Uterus (tissue), 2 donors: ENCODE measurements at regions not wholly inside any gene's neighbourhood (a gene's known extent, or its start where the extent isn't known, plus 50 kb on each side); places are given as distances from the start of the nearest gene placed in this dataset.

Experiments used
- CTCF ChIP-seq, 4 experiments: fragments of 200-600 bp in 2 of 4; fragments of 450-650 bp in 2 of 4; sonication (generic) in 2 of 4; IDR thresholded peaks; one replicate each; pipeline ENCODE4 v1.5.1; 2016 to 2019; ENCODE audit warnings: antibody characterized with exemption in 4 of 4, mild to moderate bottlenecking in 2 of 4, moderate library complexity in 1 of 4
- POLR2A ChIP-seq, 2 donors: fragments of 450-650 bp; IDR thresholded peaks; one replicate each; pipeline ENCODE4 v1.6.1; 2016; ENCODE audit warnings: antibody characterized with exemption in 2 of 2, mild to moderate bottlenecking in 1 of 2, moderate library complexity in 1 of 2

DNA sequence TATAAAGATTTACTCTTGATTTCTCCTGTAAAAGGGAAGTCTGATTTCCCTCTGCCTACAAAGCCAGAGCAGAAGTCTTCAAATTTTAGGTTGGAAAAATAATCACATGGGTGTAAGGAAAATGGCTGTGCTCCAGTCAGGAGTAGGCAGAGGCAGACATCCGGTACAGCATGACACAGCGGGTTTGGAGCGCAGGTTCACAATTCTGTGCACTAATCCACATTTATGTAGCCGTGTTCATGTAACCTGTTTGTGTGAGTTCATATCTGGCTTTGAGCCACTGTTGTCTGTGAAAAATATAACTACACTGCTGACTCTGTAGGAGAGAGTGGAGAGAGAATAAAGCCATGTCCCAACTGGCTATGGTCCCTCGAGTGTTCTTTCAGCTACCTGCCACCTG, 248.0 kb downstream of the CASP12 start:
- TF ChIP-seq CTCF (IDR thresholded peaks at IDR 0.05) (no peak), POLR2A (IDR thresholded peaks at IDR 0.05) (no peak)
